ENCODE measurements at regions not wholly inside any gene's neighbourhood (a gene's known extent, or its start where the extent isn't known, plus 50 kb on each side); places are given as distances from the start of the nearest gene placed in this dataset.

DNA sequence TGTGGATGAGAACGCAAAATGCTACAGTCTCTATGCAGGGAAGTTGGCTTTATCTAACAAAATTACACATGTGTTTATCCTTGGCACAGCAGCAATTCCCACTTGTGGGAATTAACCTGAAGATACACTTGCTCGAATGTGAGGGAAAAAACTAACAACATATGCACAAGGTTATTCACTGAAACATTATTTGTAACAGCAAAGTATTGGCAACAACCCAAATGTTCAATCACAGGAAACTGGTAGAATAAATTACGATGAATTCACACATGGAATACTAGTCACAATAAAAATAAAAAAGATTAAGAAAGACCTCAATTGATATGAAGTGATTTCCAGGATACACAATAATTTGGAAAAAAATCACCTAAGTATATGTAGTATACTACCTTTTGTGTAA is 68.1 kb upstream of the OGFRL1 start:
- Histone ChIP-seq H3K4me3 (ENCODE audit: insufficient read depth in 1 of 2, low read depth in 1 of 2, low read length in 2 of 2) (no peak overlapping the region), H3K36me3 (ENCODE audit: control insufficient read depth in 1 of 2, insufficient read depth in 2 of 2, low read depth in 1 of 2, low read length in 2 of 2) (no peaks in the 10 kb centered on the region), H3K23ac (ENCODE audit: low read length in 2 of 2) (no peak overlapping the region), H3K27me3 (ENCODE audit: control insufficient read depth in 1 of 2, insufficient read depth in 1 of 2, low read length in 2 of 2) (no peaks in the 10 kb centered on the region), H3K18ac (ENCODE audit: low read depth in 1 of 2, low read length in 2 of 2) (no peak overlapping the region), H3K4me1 (ENCODE audit: control insufficient read depth, insufficient read depth, low read depth, low read length) (no peaks in the 10 kb centered on the region), H3K79me1 (replicated peaks; ENCODE audit: low read length, poor library complexity, severe bottlenecking) (no peaks in the 10 kb centered on the region), H4K8ac (ENCODE audit: low read length) (no peak overlapping the region), H3K9me3 (ENCODE audit: control insufficient read depth, low read length) (no peaks in the 10 kb centered on the region), H3K4me2 (ENCODE audit: low read length, poor library complexity, severe bottlenecking) (no peak overlapping the region), H3K4ac (ENCODE audit: low read depth in 1 of 2, low read length in 2 of 2) (no peak overlapping the region), H3K14ac (ENCODE audit: low read length in 2 of 2) (no peak overlapping the region), H2AFZ (ENCODE audit: low read depth, low read length) (no peak overlapping the region), H4K91ac (ENCODE audit: low read length) (no peak overlapping the region), H2AK5ac (ENCODE audit: low read length, severe bottlenecking) (no peak overlapping the region), H2BK12ac (ENCODE audit: low read length in 2 of 2) (no peak overlapping the region), H3K9ac (ENCODE audit: low read length) (no peak overlapping the region), H2BK15ac (ENCODE audit: low read depth, poor library complexity, severe bottlenecking) (no peak overlapping the region), H2BK120ac (ENCODE audit: low read depth, low read length) (no peak overlapping the region), H3K27ac (ENCODE audit: low read length, poor library complexity, severe bottlenecking) (no peak overlapping the region), H2BK5ac (ENCODE audit: low read depth, low read length, poor library complexity, severe bottlenecking) (no peak overlapping the region)
- no peak for DNase-seq
- WGBS: 100% methylated on average over 2 of the region's 3 CpGs

DNA sequence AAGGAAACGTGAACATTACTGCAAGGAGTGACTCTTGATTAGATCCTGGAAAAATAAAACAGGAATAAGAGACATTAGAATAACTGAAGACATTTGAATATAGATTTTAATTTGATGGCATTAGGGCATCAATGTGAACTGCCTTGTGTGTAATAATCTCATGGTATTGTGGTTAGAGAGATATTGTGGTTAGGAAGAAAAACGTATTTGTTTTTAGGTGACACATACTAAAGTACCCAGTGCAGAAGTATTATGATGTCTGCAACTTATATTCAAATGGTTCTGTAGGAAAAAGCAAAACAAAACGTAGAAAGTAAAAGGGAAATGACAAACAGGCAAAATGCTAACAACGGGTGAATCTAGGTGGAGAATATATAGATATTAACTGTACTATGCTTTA is 65.9 kb upstream of the OGFRL1 start:
- Histone ChIP-seq H4K91ac (ENCODE audit: low read length) (no peak overlapping the region), H3K27ac (ENCODE audit: low read length, poor library complexity, severe bottlenecking) (no peak overlapping the region), H2BK12ac (ENCODE audit: low read length in 2 of 2) (no peak overlapping the region), H4K8ac (ENCODE audit: low read length) (no peak overlapping the region), H2AFZ (ENCODE audit: low read depth, low read length) (no peak overlapping the region), H2AK5ac (ENCODE audit: low read length, severe bottlenecking) (no peak overlapping the region), H3K36me3 (ENCODE audit: control insufficient read depth in 1 of 2, insufficient read depth in 2 of 2, low read depth in 1 of 2, low read length in 2 of 2) (no peaks in the 10 kb centered on the region), H3K23ac (ENCODE audit: low read length in 2 of 2) (no peak overlapping the region), H2BK5ac (ENCODE audit: low read depth, low read length, poor library complexity, severe bottlenecking) (no peak overlapping the region), H3K27me3 (ENCODE audit: control insufficient read depth in 1 of 2, insufficient read depth in 1 of 2, low read length in 2 of 2) (no peaks in the 10 kb centered on the region), H3K9ac (ENCODE audit: low read length) (no peak overlapping the region), H3K4me2 (ENCODE audit: low read length, poor library complexity, severe bottlenecking) (no peak overlapping the region), H3K79me1 (replicated peaks; ENCODE audit: low read length, poor library complexity, severe bottlenecking) (no peaks in the 10 kb centered on the region), H3K14ac (ENCODE audit: low read length in 2 of 2) (no peak overlapping the region), H3K18ac (ENCODE audit: low read depth in 1 of 2, low read length in 2 of 2) (no peak overlapping the region), H3K4me3 (ENCODE audit: insufficient read depth in 1 of 2, low read depth in 1 of 2, low read length in 2 of 2) (no peak overlapping the region), H3K9me3 (ENCODE audit: control insufficient read depth, low read length) (no peaks in the 10 kb centered on the region), H3K4me1 (ENCODE audit: control insufficient read depth, insufficient read depth, low read depth, low read length) (no peaks in the 10 kb centered on the region), H2BK15ac (ENCODE audit: low read depth, poor library complexity, severe bottlenecking) (no peak overlapping the region), H3K4ac (ENCODE audit: low read depth in 1 of 2, low read length in 2 of 2) (no peak overlapping the region), H2BK120ac (ENCODE audit: low read depth, low read length) (no peak overlapping the region)
- DNase-seq: no peak
- 83% methylated on average over 3 of the region's 4 CpGs for WGBS

DNA sequence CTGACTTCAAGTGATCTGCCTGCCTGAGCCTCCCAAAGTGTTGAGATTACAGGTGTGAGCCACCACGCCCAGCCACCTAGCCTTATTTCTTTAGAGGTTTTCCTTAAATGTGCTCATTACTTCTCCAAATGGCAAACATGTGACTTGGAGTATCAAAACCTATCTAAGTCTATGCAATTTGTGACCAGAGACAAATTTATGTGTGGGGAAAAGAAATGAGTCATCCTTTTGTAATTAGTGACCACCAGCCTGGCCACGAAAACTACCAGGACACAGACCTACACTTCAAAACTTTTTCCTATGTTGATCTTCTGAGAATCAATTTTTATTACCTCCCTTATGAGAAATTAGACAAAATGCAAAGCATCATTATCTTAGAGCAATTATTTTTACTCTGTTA is 64.6 kb upstream of the OGFRL1 start:
- no peak overlapping the region for H3K4ac ChIP-seq (ENCODE audit: low read depth in 1 of 2, low read length in 2 of 2)
- H3K4me1 ChIP-seq (ENCODE audit: control insufficient read depth, insufficient read depth, low read depth, low read length): no peaks in the 10 kb centered on the region
- no peak overlapping the region for H3K4me3 ChIP-seq (ENCODE audit: insufficient read depth in 1 of 2, low read depth in 1 of 2, low read length in 2 of 2)
- no peak overlapping the region for H3K18ac ChIP-seq (ENCODE audit: low read depth in 1 of 2, low read length in 2 of 2)
- no peak overlapping the region for H4K8ac ChIP-seq (ENCODE audit: low read length)
- WGBS: 69% methylated on average over 2 of the region's 2 CpGs
- H4K91ac ChIP-seq (ENCODE audit: low read length): no peak overlapping the region
- no peak overlapping the region for H2BK12ac ChIP-seq (ENCODE audit: low read length in 2 of 2)
- no peak overlapping the region for H3K9ac ChIP-seq (ENCODE audit: low read length)
- H3K27me3 ChIP-seq (ENCODE audit: control insufficient read depth in 1 of 2, insufficient read depth in 1 of 2, low read length in 2 of 2): no peaks in the 10 kb centered on the region
- H3K9me3 ChIP-seq (ENCODE audit: control insufficient read depth, low read length): no peaks in the 10 kb centered on the region
- H2BK15ac ChIP-seq (ENCODE audit: low read depth, poor library complexity, severe bottlenecking): no peak overlapping the region
- H2AK5ac ChIP-seq (ENCODE audit: low read length, severe bottlenecking): no peak overlapping the region
- H3K23ac ChIP-seq (ENCODE audit: low read length in 2 of 2): no peak overlapping the region
- no peak overlapping the region for H2BK120ac ChIP-seq (ENCODE audit: low read depth, low read length)
- no peaks in the 10 kb centered on the region for H3K36me3 ChIP-seq (ENCODE audit: control insufficient read depth in 1 of 2, insufficient read depth in 2 of 2, low read depth in 1 of 2, low read length in 2 of 2)
- H2BK5ac ChIP-seq (ENCODE audit: low read depth, low read length, poor library complexity, severe bottlenecking): no peak overlapping the region
- H2AFZ ChIP-seq (ENCODE audit: low read depth, low read length): no peak overlapping the region
- no peak overlapping the region for H3K27ac ChIP-seq (ENCODE audit: low read length, poor library complexity, severe bottlenecking)
- no peaks in the 10 kb centered on the region for H3K79me1 ChIP-seq (replicated peaks; ENCODE audit: low read length, poor library complexity, severe bottlenecking)
- no peak overlapping the region for H3K4me2 ChIP-seq (ENCODE audit: low read length, poor library complexity, severe bottlenecking)
- H3K14ac ChIP-seq (ENCODE audit: low read length in 2 of 2): no peak overlapping the region
- DNase-seq: no peak

DNA sequence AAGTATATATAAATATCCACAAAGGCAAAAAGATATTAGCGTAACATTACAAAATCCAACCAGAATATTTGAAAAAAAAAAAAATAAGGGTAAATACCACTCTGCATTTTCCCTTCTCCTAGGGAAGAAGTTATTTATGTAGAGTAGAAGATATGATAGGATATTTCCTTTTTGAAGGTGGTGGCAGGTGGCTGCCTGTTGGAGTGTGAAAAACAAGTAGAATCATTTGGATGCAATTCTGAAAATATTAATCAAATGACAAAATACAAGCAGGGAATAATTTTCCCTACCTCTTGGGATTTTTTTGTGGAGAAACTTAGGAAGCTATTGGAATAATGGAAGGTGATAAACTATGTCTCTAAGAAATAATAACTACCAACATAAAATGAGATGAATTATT is 62.5 kb upstream of the OGFRL1 start:
- Histone ChIP-seq H3K9ac (ENCODE audit: low read length) (no peak overlapping the region), H3K23ac (ENCODE audit: low read length in 2 of 2) (no peak overlapping the region), H2BK12ac (ENCODE audit: low read length in 2 of 2) (no peak overlapping the region), H2AFZ (ENCODE audit: low read depth, low read length) (no peak overlapping the region), H3K9me3 (ENCODE audit: control insufficient read depth, low read length) (no peaks in the 10 kb centered on the region), H3K36me3 (ENCODE audit: control insufficient read depth in 1 of 2, insufficient read depth in 2 of 2, low read depth in 1 of 2, low read length in 2 of 2) (no peaks in the 10 kb centered on the region), H3K4me3 (ENCODE audit: insufficient read depth in 1 of 2, low read depth in 1 of 2, low read length in 2 of 2) (no peak overlapping the region), H3K4me2 (ENCODE audit: low read length, poor library complexity, severe bottlenecking) (no peak overlapping the region), H3K4me1 (ENCODE audit: control insufficient read depth, insufficient read depth, low read depth, low read length) (no peaks in the 10 kb centered on the region), H2BK5ac (ENCODE audit: low read depth, low read length, poor library complexity, severe bottlenecking) (no peak overlapping the region), H3K27ac (ENCODE audit: low read length, poor library complexity, severe bottlenecking) (no peak overlapping the region), H4K91ac (ENCODE audit: low read length) (no peak overlapping the region), H3K4ac (ENCODE audit: low read depth in 1 of 2, low read length in 2 of 2) (no peak overlapping the region), H2BK15ac (ENCODE audit: low read depth, poor library complexity, severe bottlenecking) (no peak overlapping the region), H2AK5ac (ENCODE audit: low read length, severe bottlenecking) (no peak overlapping the region), H3K27me3 (ENCODE audit: control insufficient read depth in 1 of 2, insufficient read depth in 1 of 2, low read length in 2 of 2) (no peaks in the 10 kb centered on the region), H3K14ac (ENCODE audit: low read length in 2 of 2) (no peak overlapping the region), H3K79me1 (replicated peaks; ENCODE audit: low read length, poor library complexity, severe bottlenecking) (no peaks in the 10 kb centered on the region), H2BK120ac (ENCODE audit: low read depth, low read length) (no peak overlapping the region), H4K8ac (ENCODE audit: low read length) (no peak overlapping the region), H3K18ac (ENCODE audit: low read depth in 1 of 2, low read length in 2 of 2) (no peak overlapping the region)
- no peak for DNase-seq
- no CpG with 5 or more reads among the region's 1 CpG for WGBS

Measured in mesenchymal stem cell (in vitro differentiated cells and primary cell).